Ureter (tissue), 1 donor: ENCODE measurements at regions not wholly inside any gene's neighbourhood (a gene's known extent, or its start where the extent isn't known, plus 50 kb on each side); places are given as distances from the start of the nearest gene placed in this dataset.

Experiments used
- DNase-seq: peaks from one replicate; pipeline ENCODE4 v3.0.0-alpha.2; 2020; ENCODE audit warnings: low spot score
- donor health status: DM: yes; HTN: yes; CAD: no.

GRCh38 chr19:30784850-30785457 lies 412.8 kb downstream of the ZNF536 start:
- peak; percentile 61 for DNase-seq

- DNase-seq: no peak
Measured at GRCh38 chr19:30783936-30784335, 411.8 kb downstream of the ZNF536 start.

- peak; percentile 19 for DNase-seq
Measured at GRCh38 chr19:30783212-30783611, 411.0 kb downstream of the ZNF536 start.

GRCh38 chr19:30781519-30781918 lies 409.3 kb downstream of the ZNF536 start:
- no peak for DNase-seq

GRCh38 chr19:30781047-30781446 lies 408.9 kb downstream of the ZNF536 start:
- no peak for DNase-seq

GRCh38 chr19:30780456-30780855 lies 408.3 kb downstream of the ZNF536 start:
- DNase-seq: no peak

- DNase-seq: no peak
Measured at GRCh38 chr19:30780032-30780431, 407.8 kb downstream of the ZNF536 start.

GRCh38 chr19:30778961-30779715 lies 407.0 kb downstream of the ZNF536 start:
- DNase-seq: no peak

GRCh38 chr19:30778061-30778460 lies 405.9 kb downstream of the ZNF536 start:
- DNase-seq: no peak

- no peak for DNase-seq
Measured at GRCh38 chr19:30775956-30776355, 403.8 kb downstream of the ZNF536 start.

GRCh38 chr19:30774252-30774766 lies 402.1 kb downstream of the ZNF536 start:
- DNase-seq: no peak

- no peak for DNase-seq
Measured at GRCh38 chr19:30762651-30763050, 390.5 kb downstream of the ZNF536 start.

- no peak for DNase-seq
Measured at GRCh38 chr19:30760014-30760413, 387.8 kb downstream of the ZNF536 start.

- DNase-seq: no peak
Measured at GRCh38 chr19:30757837-30758617, 385.8 kb downstream of the ZNF536 start.

- DNase-seq: no peak
Measured at GRCh38 chr19:30757104-30757836, 385.1 kb downstream of the ZNF536 start.

- DNase-seq: no peak
Measured at GRCh38 chr19:30755581-30755980, 383.4 kb downstream of the ZNF536 start.

GRCh38 chr19:30754162-30754561 lies 382.0 kb downstream of the ZNF536 start:
- DNase-seq: no peak

GRCh38 chr19:30752876-30753275 lies 380.7 kb downstream of the ZNF536 start:
- no peak for DNase-seq

- DNase-seq: no peak
Measured at GRCh38 chr19:30752201-30752600, 380.0 kb downstream of the ZNF536 start.

- DNase-seq: no peak
Measured at GRCh38 chr19:30745476-30745985, 373.3 kb downstream of the ZNF536 start.

- no peak for DNase-seq
Measured at GRCh38 chr19:30744741-30745475, 372.7 kb downstream of the ZNF536 start.
